ENCODE measurements at regions not wholly inside any gene's neighbourhood (a gene's known extent, or its start where the extent isn't known, plus 50 kb on each side); places are given as distances from the start of the nearest gene placed in this dataset.

DNA sequence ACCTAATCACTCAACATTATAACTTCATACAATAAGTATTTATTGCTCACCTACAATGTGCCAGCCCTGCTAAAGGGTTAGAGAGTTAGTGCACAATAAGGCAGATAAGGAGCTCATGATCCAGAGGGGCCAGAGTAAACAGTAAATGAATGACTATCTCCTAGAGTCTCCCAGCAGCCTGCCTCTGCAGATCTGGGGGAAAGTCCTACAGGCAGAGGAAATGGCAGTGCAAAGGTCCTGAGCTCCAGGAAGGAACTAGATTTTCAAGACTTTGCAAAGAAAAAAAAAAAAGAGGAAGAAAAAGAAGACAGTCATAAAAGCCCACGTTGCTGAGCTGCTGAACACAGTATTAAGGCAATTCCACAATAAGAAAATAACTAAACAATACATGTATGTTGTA, 160.1 kb downstream of the SIM1 start:
- Histone ChIP-seq H3K23ac (ENCODE audit: low read length in 2 of 2) (no peak overlapping the region), H2BK12ac (ENCODE audit: low read length in 2 of 2) (no peak overlapping the region), H3K9me3 (ENCODE audit: control insufficient read depth, low read length) (no peaks in the 10 kb centered on the region), H4K91ac (ENCODE audit: low read length) (no peak overlapping the region), H3K4me3 (ENCODE audit: insufficient read depth in 1 of 2, low read depth in 1 of 2, low read length in 2 of 2) (no peak overlapping the region), H3K4ac (ENCODE audit: low read depth in 1 of 2, low read length in 2 of 2) (no peak overlapping the region), H2BK120ac (ENCODE audit: low read depth, low read length) (no peak overlapping the region), H3K4me1 (ENCODE audit: control insufficient read depth, insufficient read depth, low read depth, low read length) (no peaks in the 10 kb centered on the region), H3K4me2 (ENCODE audit: low read length, poor library complexity, severe bottlenecking) (no peak overlapping the region), H3K79me1 (replicated peaks; ENCODE audit: low read length, poor library complexity, severe bottlenecking) (no peaks in the 10 kb centered on the region), H2BK5ac (ENCODE audit: low read depth, low read length, poor library complexity, severe bottlenecking) (no peak overlapping the region), H2AFZ (ENCODE audit: low read depth, low read length) (no peak overlapping the region), H3K14ac (ENCODE audit: low read length in 2 of 2) (no peak overlapping the region), H3K27me3 (ENCODE audit: control insufficient read depth in 1 of 2, insufficient read depth in 1 of 2, low read length in 2 of 2) (no peaks in the 10 kb centered on the region), H2AK5ac (ENCODE audit: low read length, severe bottlenecking) (peak overlapping the region; percentile 48), H4K8ac (ENCODE audit: low read length) (no peak overlapping the region), H3K18ac (ENCODE audit: low read depth in 1 of 2, low read length in 2 of 2) (no peak overlapping the region), H3K36me3 (ENCODE audit: control insufficient read depth in 1 of 2, insufficient read depth in 2 of 2, low read depth in 1 of 2, low read length in 2 of 2) (no peaks in the 10 kb centered on the region), H3K9ac (ENCODE audit: low read length) (no peak overlapping the region), H2BK15ac (ENCODE audit: low read depth, poor library complexity, severe bottlenecking) (no peak overlapping the region), H3K27ac (ENCODE audit: low read length, poor library complexity, severe bottlenecking) (no peak overlapping the region)
- no CpG with 5 or more reads among the region's 1 CpG for WGBS
- no peak for DNase-seq

GRCh38 chr6:100301731-100302130, 163.0 kb downstream of the SIM1 start:
- WGBS, result no CpG with 5 or more reads among the region's 2 CpGs
- Histone ChIP-seq H2BK120ac (ENCODE audit: low read depth, low read length) (no peak overlapping the region), H2AFZ (ENCODE audit: low read depth, low read length) (no peak overlapping the region), H3K23ac (ENCODE audit: low read length in 2 of 2) (no peak overlapping the region), H3K9me3 (ENCODE audit: control insufficient read depth, low read length) (no peaks in the 10 kb centered on the region), H3K18ac (ENCODE audit: low read depth in 1 of 2, low read length in 2 of 2) (no peak overlapping the region), H4K8ac (ENCODE audit: low read length) (no peak overlapping the region), H2AK5ac (ENCODE audit: low read length, severe bottlenecking) (no peak overlapping the region), H4K91ac (ENCODE audit: low read length) (no peak overlapping the region), H3K79me1 (replicated peaks; ENCODE audit: low read length, poor library complexity, severe bottlenecking) (no peaks in the 10 kb centered on the region), H3K36me3 (ENCODE audit: control insufficient read depth in 1 of 2, insufficient read depth in 2 of 2, low read depth in 1 of 2, low read length in 2 of 2) (no peaks in the 10 kb centered on the region), H3K4me1 (ENCODE audit: control insufficient read depth, insufficient read depth, low read depth, low read length) (no peaks in the 10 kb centered on the region), H2BK15ac (ENCODE audit: low read depth, poor library complexity, severe bottlenecking) (no peak overlapping the region), H2BK5ac (ENCODE audit: low read depth, low read length, poor library complexity, severe bottlenecking) (no peak overlapping the region), H3K27ac (ENCODE audit: low read length, poor library complexity, severe bottlenecking) (no peak overlapping the region), H2BK12ac (ENCODE audit: low read length in 2 of 2) (no peak overlapping the region), H3K27me3 (ENCODE audit: control insufficient read depth in 1 of 2, insufficient read depth in 1 of 2, low read length in 2 of 2) (no peaks in the 10 kb centered on the region), H3K4me2 (ENCODE audit: low read length, poor library complexity, severe bottlenecking) (no peak overlapping the region), H3K9ac (ENCODE audit: low read length) (no peak overlapping the region), H3K4ac (ENCODE audit: low read depth in 1 of 2, low read length in 2 of 2) (no peak overlapping the region), H3K14ac (ENCODE audit: low read length in 2 of 2) (no peak overlapping the region), H3K4me3 (ENCODE audit: insufficient read depth in 1 of 2, low read depth in 1 of 2, low read length in 2 of 2) (no peak overlapping the region)
- no peak for DNase-seq

GRCh38 chr6:100300221-100300736, 164.4 kb downstream of the SIM1 start:
- Histone ChIP-seq H3K79me1 (replicated peaks; ENCODE audit: low read length, poor library complexity, severe bottlenecking) (no peaks in the 10 kb centered on the region), H3K9ac (ENCODE audit: low read length) (peak overlapping the region; percentile 68), H3K18ac (ENCODE audit: low read depth in 1 of 2, low read length in 2 of 2) (peak overlapping the region in 1 of 2 experiments; percentile 24), H3K4me3 (ENCODE audit: insufficient read depth in 1 of 2, low read depth in 1 of 2, low read length in 2 of 2) (peak overlapping the region in 1 of 2 experiments; percentile 49), H4K91ac (ENCODE audit: low read length) (no peak overlapping the region), H2BK12ac (ENCODE audit: low read length in 2 of 2) (no peak overlapping the region), H3K4ac (ENCODE audit: low read depth in 1 of 2, low read length in 2 of 2) (no peak overlapping the region), H3K4me1 (ENCODE audit: control insufficient read depth, insufficient read depth, low read depth, low read length) (no peaks in the 10 kb centered on the region), H3K27me3 (ENCODE audit: control insufficient read depth in 1 of 2, insufficient read depth in 1 of 2, low read length in 2 of 2) (no peaks in the 10 kb centered on the region), H3K27ac (ENCODE audit: low read length, poor library complexity, severe bottlenecking) (peak overlapping the region; percentile 72), H3K36me3 (ENCODE audit: control insufficient read depth in 1 of 2, insufficient read depth in 2 of 2, low read depth in 1 of 2, low read length in 2 of 2) (no peaks in the 10 kb centered on the region), H2BK15ac (ENCODE audit: low read depth, poor library complexity, severe bottlenecking) (no peak overlapping the region), H3K9me3 (ENCODE audit: control insufficient read depth, low read length) (no peaks in the 10 kb centered on the region), H2BK120ac (ENCODE audit: low read depth, low read length) (no peak overlapping the region), H2BK5ac (ENCODE audit: low read depth, low read length, poor library complexity, severe bottlenecking) (peak overlapping the region; percentile 32), H2AFZ (ENCODE audit: low read depth, low read length) (no peak overlapping the region), H2AK5ac (ENCODE audit: low read length, severe bottlenecking) (no peak overlapping the region), H3K23ac (ENCODE audit: low read length in 2 of 2) (no peak overlapping the region), H3K4me2 (ENCODE audit: low read length, poor library complexity, severe bottlenecking) (no peak overlapping the region), H4K8ac (ENCODE audit: low read length) (no peak overlapping the region), H3K14ac (ENCODE audit: low read length in 2 of 2) (no peak overlapping the region)
- DNase-seq, result peak; percentile 85
- WGBS, result 42% methylated on average over 3 of the region's 3 CpGs

DNA sequence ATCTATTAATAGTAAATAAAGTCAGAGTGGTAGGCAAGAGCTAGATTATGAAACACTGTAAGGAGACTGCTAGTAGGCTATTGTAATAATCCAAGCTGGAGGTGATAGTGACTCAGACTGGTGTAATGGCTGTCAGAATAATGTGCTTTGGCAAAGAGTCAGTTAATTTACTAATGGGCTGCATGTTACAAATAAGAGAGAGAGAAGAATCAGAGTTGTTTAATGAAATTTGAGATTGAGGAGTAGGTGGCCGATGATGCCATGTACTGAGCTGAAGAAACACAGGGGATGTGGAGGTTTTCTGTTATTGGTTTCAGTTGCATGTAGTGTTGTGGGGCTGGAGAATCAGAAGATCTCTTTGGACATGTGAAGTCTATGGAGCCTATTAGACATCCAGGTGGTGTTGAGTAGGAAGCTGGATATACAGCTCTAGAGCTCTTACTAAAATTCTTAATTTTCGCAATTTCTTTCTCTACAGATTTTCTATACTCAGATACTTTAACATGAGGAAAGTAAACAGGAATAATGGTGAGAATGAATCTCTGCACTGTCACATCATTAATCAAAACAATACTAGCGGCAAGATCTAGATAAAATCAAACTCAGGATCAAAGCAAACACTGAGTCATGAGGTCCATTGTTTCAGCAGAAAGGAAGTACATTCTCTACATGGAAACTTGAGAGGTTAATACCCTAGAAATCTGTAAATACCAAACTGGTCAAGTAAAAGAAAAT, 167.7 kb downstream of the SIM1 start:
- no peak overlapping the region for H3K4me3 ChIP-seq (ENCODE audit: insufficient read depth in 1 of 2, low read depth in 1 of 2, low read length in 2 of 2)
- H3K9ac ChIP-seq (ENCODE audit: low read length), result peak overlapping the region; percentile 49
- H3K36me3 ChIP-seq (ENCODE audit: control insufficient read depth in 1 of 2, insufficient read depth in 2 of 2, low read depth in 1 of 2, low read length in 2 of 2), result no peaks in the 10 kb centered on the region
- no peak overlapping the region for H2BK15ac ChIP-seq (ENCODE audit: low read depth, poor library complexity, severe bottlenecking)
- no peak overlapping the region for H2BK120ac ChIP-seq (ENCODE audit: low read depth, low read length)
- H3K4ac ChIP-seq (ENCODE audit: low read depth in 1 of 2, low read length in 2 of 2), result peak overlapping the region in 1 of 2 experiments; percentile 41
- H2BK5ac ChIP-seq (ENCODE audit: low read depth, low read length, poor library complexity, severe bottlenecking), result no peak overlapping the region
- no peaks in the 10 kb centered on the region for H3K4me1 ChIP-seq (ENCODE audit: control insufficient read depth, insufficient read depth, low read depth, low read length)
- no peak overlapping the region for H2BK12ac ChIP-seq (ENCODE audit: low read length in 2 of 2)
- no peak overlapping the region for H4K91ac ChIP-seq (ENCODE audit: low read length)
- H2AFZ ChIP-seq (ENCODE audit: low read depth, low read length), result no peak overlapping the region
- 77% methylated on average over 1 of the region's 3 CpGs for WGBS
- no peak overlapping the region for H3K14ac ChIP-seq (ENCODE audit: low read length in 2 of 2)
- H3K27ac ChIP-seq (ENCODE audit: low read length, poor library complexity, severe bottlenecking), result peak overlapping the region; percentile 74
- H3K23ac ChIP-seq (ENCODE audit: low read length in 2 of 2), result no peak overlapping the region
- H3K18ac ChIP-seq (ENCODE audit: low read depth in 1 of 2, low read length in 2 of 2), result no peak overlapping the region
- no peak overlapping the region for H2AK5ac ChIP-seq (ENCODE audit: low read length, severe bottlenecking)
- no peaks in the 10 kb centered on the region for H3K27me3 ChIP-seq (ENCODE audit: control insufficient read depth in 1 of 2, insufficient read depth in 1 of 2, low read length in 2 of 2)
- no peaks in the 10 kb centered on the region for H3K79me1 ChIP-seq (replicated peaks; ENCODE audit: low read length, poor library complexity, severe bottlenecking)
- peak; percentile 74 for DNase-seq
- H4K8ac ChIP-seq (ENCODE audit: low read length), result no peak overlapping the region
- no peak overlapping the region for H3K4me2 ChIP-seq (ENCODE audit: low read length, poor library complexity, severe bottlenecking)
- no peaks in the 10 kb centered on the region for H3K9me3 ChIP-seq (ENCODE audit: control insufficient read depth, low read length)
